Gastrocnemius medialis (tissue), 4 donors: ENCODE measurements at regions not wholly inside any gene's neighbourhood (a gene's known extent, or its start where the extent isn't known, plus 50 kb on each side); places are given as distances from the start of the nearest gene placed in this dataset.

Source experiments
- POLR2A ChIP-seq, 2 donors: fragments of 450-650 bp; IDR thresholded peaks; one replicate each; pipeline ENCODE4 v1.6.1; 2017; ENCODE audit warnings: antibody characterized with exemption in 2 of 2, mild to moderate bottlenecking in 2 of 2, moderate library complexity in 2 of 2
- TF ChIP-seq, protein P1 (sequence below), 5 experiments: fragments of 450-650 bp in 3 of 5; fragments of 200-600 bp in 2 of 5; sonication (generic) in 2 of 5; IDR thresholded peaks in 4 of 5; conservative IDR thresholded peaks in 1 of 5; 1 replicate in 4 of 5; 2 replicates in 1 of 5; pipeline ENCODE4 v1.5.1; 2016 to 2019; ENCODE audit warnings: antibody characterized with exemption in 5 of 5, mild to moderate bottlenecking in 3 of 5, moderate library complexity in 3 of 5

DNA sequence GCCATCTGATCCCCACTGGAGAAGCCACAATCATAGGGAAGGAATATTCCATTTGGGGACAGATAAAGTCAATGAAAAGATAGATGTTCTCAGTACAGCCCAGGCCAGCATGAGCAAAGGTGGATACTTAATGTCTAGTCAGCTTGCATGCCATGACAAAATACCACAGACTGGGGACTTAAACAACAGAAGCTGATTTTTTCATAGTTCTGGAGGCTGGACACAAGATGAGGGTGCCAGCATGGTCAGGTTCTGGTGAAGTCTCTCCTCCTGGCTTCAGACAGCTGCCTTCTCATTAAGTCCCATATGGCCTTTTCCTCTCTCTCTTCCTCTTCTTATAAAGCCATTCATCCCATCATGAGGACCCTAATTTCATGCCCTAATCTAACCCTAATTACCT is 116.1 kb upstream of the CYP1B1 start:
- TF ChIP-seq, protein P1, sequence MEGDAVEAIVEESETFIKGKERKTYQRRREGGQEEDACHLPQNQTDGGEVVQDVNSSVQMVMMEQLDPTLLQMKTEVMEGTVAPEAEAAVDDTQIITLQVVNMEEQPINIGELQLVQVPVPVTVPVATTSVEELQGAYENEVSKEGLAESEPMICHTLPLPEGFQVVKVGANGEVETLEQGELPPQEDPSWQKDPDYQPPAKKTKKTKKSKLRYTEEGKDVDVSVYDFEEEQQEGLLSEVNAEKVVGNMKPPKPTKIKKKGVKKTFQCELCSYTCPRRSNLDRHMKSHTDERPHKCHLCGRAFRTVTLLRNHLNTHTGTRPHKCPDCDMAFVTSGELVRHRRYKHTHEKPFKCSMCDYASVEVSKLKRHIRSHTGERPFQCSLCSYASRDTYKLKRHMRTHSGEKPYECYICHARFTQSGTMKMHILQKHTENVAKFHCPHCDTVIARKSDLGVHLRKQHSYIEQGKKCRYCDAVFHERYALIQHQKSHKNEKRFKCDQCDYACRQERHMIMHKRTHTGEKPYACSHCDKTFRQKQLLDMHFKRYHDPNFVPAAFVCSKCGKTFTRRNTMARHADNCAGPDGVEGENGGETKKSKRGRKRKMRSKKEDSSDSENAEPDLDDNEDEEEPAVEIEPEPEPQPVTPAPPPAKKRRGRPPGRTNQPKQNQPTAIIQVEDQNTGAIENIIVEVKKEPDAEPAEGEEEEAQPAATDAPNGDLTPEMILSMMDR (IDR thresholded peaks at IDR 0.05 in 4 of 5, conservative IDR thresholded peaks at IDR 0.05 in 1 of 5), result no peak
- no peak for TF ChIP-seq POLR2A (IDR thresholded peaks at IDR 0.05)
